ENCODE measurements at regions not wholly inside any gene's neighbourhood (a gene's known extent, or its start where the extent isn't known, plus 50 kb on each side); places are given as distances from the start of the nearest gene placed in this dataset.

DNA sequence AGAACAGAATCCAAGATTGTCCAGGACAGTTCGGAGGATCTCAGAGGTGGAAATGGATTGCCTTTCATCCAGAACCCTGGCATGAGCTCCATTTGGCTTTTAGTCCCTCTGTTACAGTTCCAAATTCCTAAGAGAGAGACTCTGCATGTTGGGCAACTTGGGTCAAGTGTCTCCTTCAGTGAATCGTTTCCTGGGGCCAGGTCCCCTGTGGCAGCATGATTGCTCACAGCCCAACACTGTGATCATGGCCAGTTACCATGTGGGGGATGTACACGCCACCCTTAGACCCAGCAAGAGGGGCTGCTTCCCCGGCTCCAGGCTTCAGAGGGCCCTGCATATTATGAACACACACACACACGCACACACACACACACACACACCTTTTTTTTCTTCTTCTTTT is 118.6 kb upstream of the GLI2 start:
- DNase-seq = no peak

DNA sequence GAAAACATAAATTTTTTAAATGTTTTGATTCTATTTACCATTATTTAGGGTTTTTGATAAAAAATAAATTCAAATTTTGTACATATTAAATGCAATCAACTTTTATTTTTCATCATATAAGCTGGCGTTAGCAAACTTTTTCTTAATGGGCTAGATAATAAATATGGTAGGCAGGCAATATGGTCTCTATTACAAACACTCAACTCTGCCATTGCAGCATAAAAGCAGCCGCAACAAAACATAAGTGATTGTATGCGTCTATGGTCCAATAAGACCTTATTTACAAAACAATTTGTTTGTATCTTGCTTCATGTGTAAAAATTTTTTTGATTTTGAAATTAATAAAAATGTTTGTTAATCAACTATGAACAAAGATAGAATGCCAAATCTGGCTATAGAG is 116.8 kb upstream of the GLI2 start:
- no peak for DNase-seq

DNA sequence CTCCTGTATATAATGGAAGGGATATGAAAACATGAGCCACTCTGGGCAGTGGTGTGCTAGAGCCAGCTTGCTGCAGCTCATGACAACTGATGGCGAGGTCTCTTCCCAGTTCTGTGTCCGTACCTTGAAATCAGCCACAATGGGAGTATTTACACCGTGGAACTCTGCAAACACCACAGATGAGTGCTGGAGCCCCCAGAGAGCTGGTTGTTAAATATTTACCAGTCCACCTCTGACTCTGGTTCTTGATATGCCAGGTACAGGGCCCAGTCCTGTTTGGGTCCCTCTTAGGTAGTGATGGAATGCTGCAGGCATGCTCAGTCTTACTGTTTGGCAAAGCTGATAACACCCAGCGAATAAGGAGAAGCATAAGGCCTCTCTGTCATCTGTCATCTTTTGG is 116.1 kb upstream of the GLI2 start:
- DNase-seq = no peak

DNA sequence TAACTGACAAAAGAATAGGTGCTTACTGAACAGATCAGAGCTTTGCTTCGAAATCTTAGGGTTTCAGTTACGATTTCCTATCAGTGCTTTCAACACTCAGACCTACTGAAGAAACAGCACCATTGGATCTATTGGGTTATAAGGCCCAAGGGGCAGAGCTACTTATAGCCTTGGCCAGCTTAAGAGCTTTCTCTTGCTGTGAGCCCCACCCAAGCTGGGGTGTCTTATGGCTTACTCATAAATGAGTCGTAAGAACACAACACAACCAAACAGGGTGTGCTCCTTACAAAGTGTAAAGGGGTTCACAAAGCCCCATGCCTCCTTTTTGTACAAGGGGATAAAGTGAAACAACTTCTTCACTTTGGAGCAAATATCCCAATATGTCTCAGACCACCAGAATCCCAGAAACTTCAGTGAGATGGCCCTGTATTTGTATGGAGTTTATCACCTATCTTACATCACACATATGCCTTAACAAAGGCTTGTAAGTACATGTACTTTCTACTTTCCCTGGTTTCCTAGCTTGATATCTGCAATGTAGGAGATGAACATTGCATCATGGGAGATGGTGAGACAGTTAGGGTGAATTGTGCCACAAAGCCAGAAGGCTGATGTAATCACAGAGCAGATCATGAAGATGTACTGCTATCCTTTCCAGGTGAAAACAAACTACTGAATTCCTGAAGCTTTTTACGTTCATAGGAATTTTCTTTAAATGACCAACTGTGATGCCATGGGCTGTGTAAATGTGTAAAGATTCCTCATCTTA is 115.5 kb upstream of the GLI2 start:
- DNase-seq = no peak

DNA sequence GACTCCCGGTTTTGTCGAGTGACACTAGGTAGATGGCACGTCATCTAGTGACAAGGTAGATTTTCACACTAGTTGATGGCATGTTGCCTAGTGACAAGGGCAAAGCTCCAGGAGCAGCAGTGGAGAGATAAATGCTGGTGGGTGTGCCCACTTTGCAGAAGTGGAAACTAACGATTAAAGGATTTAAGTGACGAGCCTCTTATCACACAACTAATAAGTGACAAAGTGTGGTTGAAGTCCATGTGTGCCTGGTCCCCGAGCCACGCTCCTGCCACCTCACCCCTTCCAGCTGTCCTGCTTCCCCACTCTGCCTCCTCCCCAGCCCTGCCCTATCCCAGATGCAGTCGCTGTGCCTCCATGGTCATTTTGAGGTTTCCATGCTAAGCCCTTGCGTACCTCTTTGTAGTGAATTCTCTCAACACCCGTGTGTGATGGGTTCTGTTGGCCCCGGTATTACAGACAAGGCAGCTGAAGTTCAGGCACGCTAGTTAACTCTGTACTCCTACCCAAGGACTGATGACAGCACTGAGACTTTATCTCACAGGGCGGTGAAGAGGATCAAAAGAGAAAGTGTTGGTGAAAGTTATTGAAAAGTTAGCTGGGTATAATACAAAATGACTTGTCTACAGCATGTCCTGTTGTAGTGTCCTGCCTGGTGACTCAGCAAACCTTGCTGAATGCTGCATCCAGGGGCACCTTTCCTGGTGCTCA is 113.4 kb upstream of the GLI2 start:
- DNase-seq = no peak

DNA sequence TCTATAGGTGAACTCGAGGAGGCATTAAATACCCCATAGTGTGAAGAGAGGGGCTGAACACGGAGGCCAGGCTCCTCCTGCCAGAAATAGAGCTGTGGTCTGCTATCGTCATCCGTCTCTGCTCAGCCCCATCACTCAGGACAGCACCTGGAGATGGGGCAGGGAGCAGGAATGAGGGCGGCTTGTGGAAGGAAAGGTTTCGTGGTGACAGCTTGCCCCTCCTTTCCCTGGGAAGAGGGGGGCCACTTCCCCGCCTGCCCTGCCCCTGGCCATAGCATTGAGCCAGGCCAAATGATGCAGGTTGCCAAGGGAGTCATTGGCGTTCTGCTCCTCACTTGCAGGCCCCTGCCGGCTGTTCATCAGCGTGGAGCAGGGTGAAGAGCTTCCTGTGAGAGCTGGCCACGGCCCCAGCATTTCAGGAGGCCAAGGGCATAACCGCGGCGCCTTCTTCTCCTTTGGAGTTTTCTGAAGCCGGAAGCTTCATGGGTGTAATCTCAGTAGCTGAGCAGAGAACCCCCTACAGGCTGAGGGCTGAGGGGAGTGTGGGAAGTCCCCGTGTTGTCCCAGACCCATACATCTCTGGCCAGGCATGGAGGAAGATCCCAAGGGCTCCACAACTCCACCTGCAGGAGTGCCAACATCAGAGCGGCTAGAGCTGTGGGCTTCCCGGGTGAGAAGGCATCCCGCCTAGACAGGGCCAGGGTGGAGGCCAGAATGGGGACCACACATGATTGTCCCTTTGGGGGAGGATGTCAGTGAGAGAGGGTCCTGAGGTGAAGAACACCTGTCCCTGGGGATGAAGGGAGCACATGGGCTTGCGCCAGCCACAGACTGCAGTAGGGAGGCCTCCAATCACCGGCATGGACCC is 112.5 kb upstream of the GLI2 start:
- no peak for DNase-seq

DNA sequence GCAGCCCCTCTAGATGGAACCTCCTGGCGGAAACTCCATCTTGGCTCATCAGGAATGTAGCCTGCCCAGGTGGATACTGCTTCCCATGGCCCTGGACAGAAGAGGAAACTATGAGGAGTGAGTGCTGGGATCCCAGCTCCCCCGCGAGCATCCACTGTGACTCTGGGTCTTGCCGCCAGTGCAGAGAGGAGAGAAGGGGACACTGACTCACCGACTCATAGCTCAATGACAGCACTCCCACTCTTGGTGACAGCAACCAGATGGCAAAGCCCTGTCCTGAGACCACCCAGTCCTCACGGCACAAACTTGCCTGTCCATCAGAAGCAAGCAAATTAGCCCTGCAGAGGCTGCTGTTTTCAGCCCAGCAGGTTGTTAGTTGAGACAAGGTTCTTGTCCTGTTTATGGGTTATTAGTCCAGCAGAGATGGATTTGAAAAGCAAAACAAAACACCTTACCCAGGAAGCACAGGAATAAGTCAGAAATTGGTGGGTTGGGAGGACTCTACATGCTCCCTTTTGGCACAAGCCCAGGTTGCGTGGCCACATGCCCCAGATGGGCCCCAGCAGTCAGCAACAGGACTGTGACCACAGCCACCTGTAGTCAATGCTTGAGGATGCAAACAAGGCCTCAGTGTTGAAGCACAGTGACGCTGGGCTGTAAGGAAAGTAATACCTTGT is 111.5 kb upstream of the GLI2 start:
- DNase-seq = no peak

DNA sequence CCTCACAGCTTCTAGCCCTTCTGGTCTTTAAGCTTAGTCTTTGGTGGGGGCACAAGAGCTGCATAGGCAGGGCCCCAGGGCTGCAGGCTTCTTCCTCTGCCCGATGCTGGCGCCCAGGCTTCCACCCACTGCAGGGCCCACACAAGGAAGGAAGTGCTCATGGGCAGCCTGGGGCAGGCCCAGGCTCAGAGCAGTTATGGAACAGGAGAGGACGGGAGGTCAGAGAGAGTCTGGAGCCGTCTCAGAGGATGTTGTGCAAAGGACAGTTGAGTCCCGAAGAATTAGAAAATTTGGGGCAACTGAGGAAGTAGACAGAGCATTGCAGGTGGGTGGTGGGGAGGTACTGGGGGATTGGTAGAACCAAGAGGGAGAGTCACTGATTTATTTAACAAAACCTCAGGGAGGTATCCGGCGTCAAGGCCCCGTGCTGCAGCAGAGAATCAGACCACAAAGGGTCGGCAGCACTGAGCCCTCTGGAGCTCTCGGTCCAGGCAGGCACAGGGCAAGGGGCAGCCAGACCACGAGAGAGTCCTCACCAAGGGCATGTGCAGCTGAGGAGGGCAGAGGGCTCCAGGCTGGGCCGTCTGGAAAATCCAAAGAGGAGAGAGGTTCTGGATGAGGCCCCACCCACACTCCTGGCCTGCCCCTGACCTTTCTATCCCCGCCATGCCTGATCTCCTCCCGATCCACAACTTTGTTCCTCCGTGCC is 110.8 kb upstream of the GLI2 start:
- no peak for DNase-seq

DNA sequence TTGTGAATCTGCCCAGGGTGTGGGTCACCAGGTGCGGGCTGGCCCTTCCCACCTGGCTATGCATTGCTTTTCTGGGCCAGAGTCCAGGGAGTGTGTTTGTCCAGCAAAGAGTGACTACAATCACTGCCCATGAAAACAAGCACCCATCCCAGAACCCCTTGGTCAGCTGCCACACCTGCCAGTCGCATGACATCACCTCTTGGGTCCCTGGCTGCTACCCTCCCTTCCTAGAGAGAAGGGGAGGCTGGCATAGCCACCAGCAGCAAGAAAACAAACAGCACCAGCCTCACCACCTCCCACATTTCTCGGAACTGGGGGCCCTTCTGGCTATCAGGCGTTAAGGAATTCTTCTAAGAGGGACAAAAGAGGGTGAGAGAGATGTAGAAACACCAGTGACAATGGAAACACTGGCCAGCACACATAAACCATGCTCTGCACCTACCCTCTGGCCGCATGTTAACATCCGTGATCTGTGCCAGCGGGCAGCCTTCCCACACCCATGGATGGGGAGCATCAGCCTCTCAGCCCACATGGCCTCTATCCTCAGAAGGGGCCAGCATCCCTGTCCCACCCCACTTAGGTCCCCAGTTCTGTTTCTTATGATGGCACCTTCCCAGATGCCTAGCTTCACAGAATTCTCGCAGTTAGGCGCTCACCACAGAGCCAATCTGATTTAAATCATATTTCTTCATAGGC is 109.7 kb upstream of the GLI2 start:
- DNase-seq = no peak

DNA sequence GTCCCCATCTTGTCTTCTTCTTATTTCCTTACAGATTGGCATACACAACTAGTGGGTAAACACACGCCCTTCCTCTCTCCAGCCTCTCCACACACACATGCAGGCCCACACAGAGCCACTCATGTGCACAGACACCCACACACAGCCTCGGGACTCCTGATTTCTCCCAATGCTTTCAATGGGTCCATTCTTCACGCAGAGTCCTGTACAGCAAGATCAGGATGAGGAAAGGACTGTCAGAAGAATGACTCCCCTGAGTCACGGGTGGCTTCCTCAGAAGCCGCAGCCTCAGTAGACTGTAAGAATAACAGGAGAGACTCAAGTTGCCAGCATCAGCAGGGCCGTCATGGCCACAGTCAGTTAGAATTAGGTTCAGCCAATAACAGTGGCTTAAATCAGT is 109.1 kb upstream of the GLI2 start:
- DNase-seq = no peak

DNA sequence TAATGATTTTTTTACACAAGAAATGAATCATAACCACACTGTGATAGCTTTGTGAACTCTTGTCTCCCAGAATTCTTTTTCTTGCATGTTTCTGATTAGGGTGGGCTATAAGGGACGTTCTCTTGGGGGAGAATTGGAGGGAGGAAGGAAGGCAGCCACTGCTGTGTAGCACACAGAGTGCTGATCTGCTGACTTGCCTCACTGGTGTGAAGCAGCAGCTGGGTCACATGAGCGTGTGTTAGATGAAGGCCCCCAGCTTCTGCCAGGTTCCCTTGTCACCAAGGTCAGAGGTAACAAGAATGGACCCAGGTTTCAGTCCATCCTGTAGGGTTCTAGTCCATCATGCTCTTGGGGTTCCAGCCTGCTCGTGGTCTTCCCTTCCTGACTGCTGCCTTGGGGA is 107.4 kb upstream of the GLI2 start:
- DNase-seq = no peak

DNA sequence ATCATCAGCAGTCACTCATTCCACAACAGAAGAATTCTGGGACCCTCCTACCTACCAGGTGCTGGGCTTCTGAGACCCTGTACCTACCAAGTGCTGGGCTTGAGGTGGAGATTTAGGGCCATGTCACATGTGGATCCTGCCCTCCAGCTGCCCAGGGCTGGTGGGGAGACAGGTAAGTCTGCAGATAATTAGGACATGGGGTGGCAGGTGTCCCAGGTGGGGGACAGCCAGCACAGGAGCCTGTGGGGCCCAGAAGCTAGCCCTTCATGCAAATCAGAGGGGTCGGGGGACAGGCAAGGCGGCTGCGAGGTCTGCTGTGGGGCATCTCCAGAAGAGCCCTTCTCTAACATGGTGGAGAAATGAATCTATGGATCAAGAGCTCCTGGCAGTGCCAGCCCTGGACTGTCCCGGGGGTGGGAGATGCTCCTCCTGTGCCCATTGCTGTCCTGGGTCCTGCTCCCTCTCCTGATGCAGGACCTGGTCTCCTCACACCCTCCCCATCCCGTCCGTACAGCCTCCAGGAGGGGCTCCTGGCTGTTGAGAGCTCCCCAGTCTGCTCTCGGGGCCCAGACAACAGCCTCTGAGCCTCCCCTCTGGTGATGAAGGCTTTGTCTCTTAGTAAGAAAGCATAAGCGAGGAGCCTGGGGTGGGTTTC is 106.3 kb upstream of the GLI2 start:
- DNase-seq = no peak

DNA sequence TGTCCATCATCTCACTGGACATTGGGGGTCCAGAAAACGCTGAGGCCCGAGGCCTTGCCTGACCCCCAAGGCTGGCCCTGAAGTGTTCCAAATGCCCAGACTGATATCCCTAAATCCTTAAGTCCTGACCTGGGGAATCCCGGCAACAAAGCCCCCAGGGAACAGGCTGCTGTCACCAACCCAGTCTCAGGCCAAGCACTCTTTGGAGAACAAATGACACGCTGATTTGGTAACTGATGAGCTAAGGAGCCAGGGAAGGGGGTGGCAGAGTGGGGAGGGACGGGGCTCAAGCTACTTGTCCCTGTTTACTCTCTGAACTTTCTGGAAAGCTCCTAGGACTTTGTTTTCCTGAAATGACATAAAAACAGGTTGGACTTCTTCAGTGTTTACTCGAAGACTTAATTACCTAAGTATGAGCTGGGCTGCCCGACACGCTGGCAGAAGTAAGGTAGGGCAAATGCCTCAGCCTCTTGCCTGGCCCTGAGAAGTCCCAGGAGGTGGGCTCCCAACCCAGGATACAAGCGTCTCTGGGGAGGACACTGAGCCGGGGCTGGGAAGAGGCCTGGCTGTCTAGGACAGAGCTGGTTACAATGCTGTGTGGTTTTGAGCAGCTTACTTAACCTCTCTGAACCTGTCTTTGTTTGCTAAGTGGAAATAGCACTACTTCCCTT is 105.5 kb upstream of the GLI2 start:
- no peak for DNase-seq

DNA sequence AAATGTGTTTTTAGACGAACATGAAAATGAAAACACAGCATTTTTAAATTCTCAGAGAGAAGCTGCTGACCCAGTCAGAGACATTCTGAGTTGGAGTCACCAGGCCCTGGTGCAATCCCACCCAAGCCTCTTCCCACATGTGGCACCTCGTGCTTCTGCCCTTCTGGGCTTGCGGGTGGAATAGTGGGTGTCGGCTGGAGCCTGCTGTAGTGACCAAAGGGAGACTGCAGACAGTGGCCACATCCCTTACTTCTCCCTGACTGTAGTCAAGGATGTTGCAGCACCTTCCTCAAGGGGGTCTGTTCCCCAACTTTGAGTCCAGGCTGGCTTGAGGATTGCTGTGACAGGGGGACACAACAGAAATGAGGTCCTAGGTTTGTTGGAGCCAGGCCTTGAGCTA is 104.4 kb upstream of the GLI2 start:
- DNase-seq = no peak

DNA sequence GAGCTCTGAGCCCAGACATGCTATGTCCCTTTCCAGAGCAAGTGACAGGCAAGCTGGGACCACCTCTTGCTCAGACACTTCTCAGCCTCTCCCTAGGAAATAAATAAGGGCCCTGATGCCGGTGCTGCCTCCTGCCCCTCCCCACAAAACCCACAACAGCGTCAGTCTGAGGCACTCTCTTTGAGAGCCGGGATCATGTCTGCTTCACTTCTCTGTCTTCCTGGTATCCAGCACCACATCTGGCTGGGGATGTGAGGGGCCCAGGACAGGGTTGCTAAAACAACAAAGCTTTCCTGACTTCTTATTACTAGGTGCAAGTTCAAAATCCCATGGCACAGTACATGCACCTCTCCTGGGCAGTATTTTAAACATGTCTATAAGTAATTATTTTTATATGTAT is 103.9 kb upstream of the GLI2 start:
- DNase-seq = no peak

DNA sequence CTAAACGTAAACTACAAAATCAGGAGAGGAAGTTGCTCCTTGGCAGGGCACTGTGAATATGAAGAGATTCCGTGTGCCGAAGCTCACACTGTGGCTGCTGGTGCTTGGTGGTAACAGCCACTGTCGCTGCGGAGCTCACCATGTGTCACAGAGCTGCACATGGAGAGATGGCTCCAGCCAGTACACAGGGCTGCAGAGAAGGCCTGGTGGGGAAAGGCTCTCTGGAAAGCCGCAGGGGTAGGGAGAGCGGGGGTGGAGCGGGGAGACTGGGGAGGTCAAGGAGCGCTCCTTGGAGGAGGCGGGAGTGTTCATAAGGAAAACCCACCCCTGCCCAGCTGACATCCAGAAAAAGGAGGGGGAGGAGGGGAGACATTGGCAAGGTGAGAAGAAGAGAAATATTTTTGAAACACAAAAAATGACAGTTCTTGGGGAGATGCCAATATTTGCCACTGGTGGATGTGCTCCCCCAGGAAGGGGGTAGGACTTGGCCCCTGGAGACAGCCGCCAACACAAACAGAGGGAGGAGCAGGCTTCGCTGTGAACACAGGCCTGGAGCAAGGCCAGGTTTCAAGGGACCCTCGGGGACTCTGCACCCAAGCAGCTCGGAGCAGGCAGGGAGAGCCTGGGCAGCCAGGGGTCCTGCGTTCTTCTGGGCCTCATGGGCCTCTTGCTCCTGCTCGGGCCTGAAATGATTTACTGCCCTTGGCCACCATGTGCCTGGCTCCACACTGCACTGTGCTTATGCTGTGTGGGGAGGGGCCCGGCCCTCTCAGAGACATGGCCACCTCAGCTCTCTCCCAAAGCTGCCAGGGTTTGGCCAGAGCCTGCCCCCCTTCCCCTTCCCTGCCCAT is 102.6 kb upstream of the GLI2 start:
- no peak for DNase-seq

DNA sequence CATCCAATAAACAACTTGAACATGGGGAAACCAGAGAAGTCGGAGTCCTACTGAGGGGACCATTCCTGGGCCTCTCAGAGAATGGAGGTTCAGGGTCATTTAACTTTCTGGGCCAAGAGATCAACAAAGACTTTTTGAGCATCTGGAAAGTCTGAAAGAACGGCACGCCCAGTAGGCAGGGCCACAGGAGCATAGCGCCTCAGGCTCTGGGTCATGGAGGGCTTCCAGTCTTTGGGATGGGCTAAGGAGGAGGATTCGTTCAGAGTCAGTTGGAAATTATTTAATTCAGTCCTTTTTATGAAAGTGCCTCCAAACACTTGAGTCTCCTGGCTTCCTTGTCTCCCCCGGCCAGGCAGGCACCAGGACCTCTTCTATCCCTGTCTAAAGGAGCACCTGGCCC is 101.1 kb upstream of the GLI2 start:
- no peak for DNase-seq

DNA sequence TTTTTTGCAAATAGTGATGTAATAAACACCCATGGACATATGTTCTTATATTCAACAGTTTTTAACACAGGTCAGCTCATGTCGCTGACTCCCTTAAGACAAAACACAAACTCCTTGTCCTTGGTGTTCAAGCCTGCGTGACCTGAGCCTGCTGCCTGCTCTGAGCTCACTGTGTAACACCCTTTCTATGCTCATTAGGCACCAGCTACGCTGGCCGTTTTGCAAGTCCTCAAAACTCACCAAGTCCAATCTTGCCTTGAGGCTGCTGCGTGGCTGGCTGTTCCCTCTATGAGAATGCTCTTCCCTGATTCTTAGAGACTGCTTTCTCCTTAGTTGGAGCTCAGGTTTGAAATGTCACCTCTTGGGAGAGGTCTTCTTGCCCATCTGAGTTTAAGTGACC is 100.5 kb upstream of the GLI2 start:
- no peak for DNase-seq

DNA sequence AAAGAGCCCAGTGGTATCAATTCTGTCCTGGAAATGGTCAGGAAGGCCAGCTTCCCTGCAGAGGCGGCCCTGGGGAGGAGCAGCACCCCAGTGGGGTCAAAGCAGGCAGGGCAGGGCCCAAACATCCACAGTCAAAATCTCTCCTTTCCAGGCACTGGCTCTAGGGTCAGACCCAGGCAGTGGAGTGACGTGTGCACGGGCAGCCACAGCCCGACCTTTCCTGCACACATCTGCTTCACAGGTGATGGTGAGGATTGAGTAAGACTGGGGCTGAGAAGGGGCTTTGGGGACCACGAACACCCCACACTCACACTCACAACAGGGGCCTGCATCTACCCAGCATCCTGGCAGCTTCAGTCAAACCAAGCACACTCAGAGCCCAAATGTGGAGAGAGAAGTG is 97.8 kb upstream of the GLI2 start:
- no peak for DNase-seq

DNA sequence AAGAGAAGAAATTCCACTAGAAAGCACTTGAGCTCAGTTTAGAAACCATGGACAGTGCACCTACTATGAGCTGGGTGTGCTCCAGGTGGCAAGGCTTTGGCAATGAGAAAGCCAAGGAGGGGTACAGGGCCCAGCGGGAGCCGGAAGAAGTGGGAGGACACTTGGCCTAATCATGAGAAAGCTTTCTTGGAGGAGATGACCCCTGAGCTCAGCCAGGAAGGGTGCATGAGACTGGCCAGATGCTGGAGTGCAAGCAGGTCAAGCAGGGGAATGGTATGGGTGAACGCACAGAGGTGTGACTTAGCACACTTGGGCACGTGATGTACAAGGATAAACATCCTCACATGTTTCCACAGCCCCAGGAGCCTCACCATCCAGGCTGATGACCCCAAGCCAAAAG is 97.2 kb upstream of the GLI2 start:
- DNase-seq = no peak

All from activated naive CD4-positive, alpha-beta T cell (primary cell).